PC-9 (cell line): ENCODE measurements at regions not wholly inside any gene's neighbourhood (a gene's known extent, or its start where the extent isn't known, plus 50 kb on each side); places are given as distances from the start of the nearest gene placed in this dataset.
"Not testable (repeated sequence)": the region's sequence is repeated elsewhere in the genome, so short reads cannot be mapped to it uniquely, and the experiment has no call there.

Experiments
- BruUV-seq: library from RNA; stranded (reverse); fragments of 400-500 nt; replicated peaks from 2 replicates; lab custom pipeline; 2021; lab: Mats Ljungman, UMichigan
- CTCF ChIA-PET: fragments of 300-600 bp; sonication (Branson Sonifier 250); formaldehyde crosslinking; loops from one replicate; lab custom pipeline; 2022; ENCODE audit warnings: antibody characterized with exemption; lab: Charles Lee
- POLR2A ChIA-PET: fragments of 300-600 bp; sonication (Branson Sonifier 250); formaldehyde crosslinking; loops from one replicate; lab custom pipeline; 2022; ENCODE audit warnings: antibody characterized with exemption; ENCODE audit not compliant: unreplicated experiment; lab: Charles Lee
- DNase-seq, 2 experiments: peaks; one replicate each; pipeline versions ENCODE4 v3.0.0 to v3.0.0-alpha.2; 2015 to 2022; ENCODE audit warnings: mixed read lengths in 1 of 2
- H2AFZ ChIP-seq: fragments of 200-600 bp; sonication (generic); 2 replicates; pipeline ENCODE4 v1.8.1; 2017; ENCODE audit warnings: antibody characterized with exemption
- H3F3A ChIP-seq: fragments of 200-600 bp; sonication (generic); 2 replicates; pipeline ENCODE4 v1.8.1; 2017; ENCODE audit warnings: antibody characterized with exemption, mild to moderate bottlenecking, low read depth; ENCODE audit not compliant: insufficient read depth
- H3K27ac ChIP-seq: fragments of 200-600 bp; sonication (generic); 2 replicates; pipeline ENCODE4 v1.6.1; 2016; ENCODE audit warnings: mixed run types
- H3K27me3 ChIP-seq: fragments of 200-600 bp; sonication (generic); 2 replicates; pipeline ENCODE4 v1.6.1; 2016; ENCODE audit warnings: low read depth, mixed run types; ENCODE audit not compliant: insufficient read depth
- H3K36me3 ChIP-seq: fragments of 200-600 bp; sonication (generic); 2 replicates; pipeline ENCODE4 v1.6.1; 2016; ENCODE audit warnings: low read depth, mixed run types
- H3K4me1 ChIP-seq: fragments of 200-600 bp; sonication (generic); replicated peaks from 2 replicates; pipeline ENCODE4 v1.6.1; 2016; ENCODE audit warnings: mixed run types; ENCODE audit not compliant: insufficient read depth
- H3K4me2 ChIP-seq: fragments of 200-600 bp; sonication (generic); 2 replicates; pipeline ENCODE4 v1.6.1; 2017; ENCODE audit warnings: mixed run types
- H3K4me3 ChIP-seq: fragments of 200-600 bp; sonication (generic); 2 replicates; pipeline ENCODE4 v1.6.1; 2016; ENCODE audit warnings: mixed run types
- H3K79me2 ChIP-seq: fragments of 200-600 bp; sonication (generic); 2 replicates; pipeline ENCODE4 v1.6.1; 2017; ENCODE audit warnings: low read depth, mixed run types
- H3K9me2 ChIP-seq: fragments of 200-600 bp; sonication (generic); 2 replicates; pipeline ENCODE4 v1.8.1; 2017; ENCODE audit warnings: mild to moderate bottlenecking; ENCODE audit not compliant: insufficient read depth
- H3K9me3 ChIP-seq: fragments of 200-600 bp; sonication (generic); 2 replicates; pipeline ENCODE4 v1.8.1; 2016; ENCODE audit warnings: low read depth; ENCODE audit not compliant: insufficient read depth
- H4K20me1 ChIP-seq: fragments of 200-600 bp; sonication (generic); 2 replicates; pipeline ENCODE4 v1.8.1; 2017; ENCODE audit not compliant: insufficient read depth
- EZH2 ChIP-seq: fragments of 200-600 bp; sonication (generic); IDR thresholded peaks from 2 replicates; pipeline ENCODE4 v1.8.0; 2017; ENCODE audit warnings: antibody characterized with exemption, low read depth
- intact Hi-C: fragments of 100-400 bp; cut with micrococcal nuclease; formaldehyde crosslinking; loops from one replicate; pipeline ENCODE4 v1.10.0; 2022; ENCODE audit not compliant: unreplicated experiment
- TF ChIP-seq, protein P1 (sequence below): fragments of 200-600 bp; sonication (generic); conservative IDR thresholded peaks from 2 replicates; pipeline ENCODE4 v1.6.1; 2017; ENCODE audit warnings: mixed run types, antibody characterized with exemption, mild to moderate bottlenecking, moderate library complexity

DNA sequence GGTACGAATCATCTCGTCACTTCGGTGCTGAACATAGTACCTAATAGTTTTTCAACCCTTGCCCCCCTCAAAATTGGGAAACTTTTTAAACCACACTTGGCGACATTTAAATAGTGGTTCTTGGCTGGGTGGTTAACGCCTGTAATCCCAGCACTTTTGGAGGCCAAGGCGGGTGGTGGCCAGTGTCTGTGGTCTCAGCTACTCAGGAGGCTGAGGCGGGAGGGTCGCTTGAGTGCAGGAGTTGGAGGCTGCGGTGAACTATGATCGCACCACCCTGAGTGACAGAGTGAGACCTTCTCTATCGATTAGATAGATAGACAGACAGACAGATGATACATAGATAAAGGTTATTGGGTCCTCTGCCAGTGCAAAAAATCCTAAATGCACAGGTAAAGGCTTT, 55.5 kb upstream of the RASAL2 start:
- H3K9me2 ChIP-seq = no peaks in the 10 kb centered on the region
- H3F3A ChIP-seq = peaks cover 7% of the 10 kb centered on the region
- peak overlapping the region; percentile 57; the same call in 1 of the 2 replicates for H3K4me3 ChIP-seq
- H3K36me3 ChIP-seq = no peaks in the 10 kb centered on the region
- intact Hi-C loops = loop anchor here (10.0 kb wide), 1 partner anchor 496 kb away; no protein-coding TSS in a partner anchor
- no peaks in the 10 kb centered on the region for H3K79me2 ChIP-seq
- 0 out of 2 replicates have a peak overlapping the region, but pooled peaks have one; percentile 16 for H3K27ac ChIP-seq
- no peaks in the 10 kb centered on the region for H3K9me3 ChIP-seq
- peaks cover 14% of the 10 kb centered on the region for H3K4me1 ChIP-seq
- BruUV-seq = TSS peak; percentile 93
- no peak for TF ChIP-seq EZH2
- H3K27me3 ChIP-seq = no peaks in the 10 kb centered on the region
- no peaks in the 10 kb centered on the region for H4K20me1 ChIP-seq
- peak overlapping the region; percentile 80 for H3K4me2 ChIP-seq
- ChIA-PET POLR2A (no interaction called here), CTCF (interaction anchor here (0.7 kb wide), 1 partner anchor 82 kb away, joined by 4 read pairs; no protein-coding TSS in a partner anchor)
- no peak for DNase-seq
- peak overlapping the region; percentile 75 for H2AFZ ChIP-seq

DNA sequence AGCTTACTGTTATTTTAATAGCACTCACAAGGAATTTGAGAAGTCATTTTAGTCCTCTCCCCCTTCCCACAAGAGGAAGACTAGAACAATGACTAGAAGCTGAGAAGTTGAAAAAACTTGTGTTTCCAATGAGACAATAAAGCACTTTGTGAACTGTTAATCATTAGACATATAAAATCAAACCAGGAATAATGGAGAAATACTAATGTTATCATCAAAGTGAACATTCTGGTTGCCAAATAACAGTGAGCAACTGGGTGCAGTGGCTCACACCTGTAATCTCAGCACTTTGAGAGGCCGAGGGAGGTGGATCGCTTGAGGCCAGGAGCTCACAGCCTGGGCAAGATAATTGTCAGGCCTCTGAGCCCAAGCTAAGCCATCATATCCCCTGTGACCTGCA, 54.0 kb upstream of the RASAL2 start:
- BruUV-seq = no TSS peak
- no peak overlapping the region for H2AFZ ChIP-seq
- no peaks in the 10 kb centered on the region for H3K9me3 ChIP-seq
- peaks cover 7% of the 10 kb centered on the region; the same call in 1 of the 2 replicates for H3F3A ChIP-seq
- intact Hi-C loops = loop anchor here (10.0 kb wide), 1 partner anchor 495 kb away; no protein-coding TSS in a partner anchor
- no peaks in the 10 kb centered on the region for H3K27me3 ChIP-seq
- no peak overlapping the region for H3K27ac ChIP-seq
- no peaks in the 10 kb centered on the region for H4K20me1 ChIP-seq
- no peaks in the 10 kb centered on the region for H3K36me3 ChIP-seq
- H3K4me2 ChIP-seq = no peak overlapping the region
- no peak overlapping the region for H3K4me3 ChIP-seq
- H3K9me2 ChIP-seq = no peaks in the 10 kb centered on the region
- DNase-seq = no peak
- no peak for TF ChIP-seq EZH2
- TF ChIP-seq, protein P1, sequence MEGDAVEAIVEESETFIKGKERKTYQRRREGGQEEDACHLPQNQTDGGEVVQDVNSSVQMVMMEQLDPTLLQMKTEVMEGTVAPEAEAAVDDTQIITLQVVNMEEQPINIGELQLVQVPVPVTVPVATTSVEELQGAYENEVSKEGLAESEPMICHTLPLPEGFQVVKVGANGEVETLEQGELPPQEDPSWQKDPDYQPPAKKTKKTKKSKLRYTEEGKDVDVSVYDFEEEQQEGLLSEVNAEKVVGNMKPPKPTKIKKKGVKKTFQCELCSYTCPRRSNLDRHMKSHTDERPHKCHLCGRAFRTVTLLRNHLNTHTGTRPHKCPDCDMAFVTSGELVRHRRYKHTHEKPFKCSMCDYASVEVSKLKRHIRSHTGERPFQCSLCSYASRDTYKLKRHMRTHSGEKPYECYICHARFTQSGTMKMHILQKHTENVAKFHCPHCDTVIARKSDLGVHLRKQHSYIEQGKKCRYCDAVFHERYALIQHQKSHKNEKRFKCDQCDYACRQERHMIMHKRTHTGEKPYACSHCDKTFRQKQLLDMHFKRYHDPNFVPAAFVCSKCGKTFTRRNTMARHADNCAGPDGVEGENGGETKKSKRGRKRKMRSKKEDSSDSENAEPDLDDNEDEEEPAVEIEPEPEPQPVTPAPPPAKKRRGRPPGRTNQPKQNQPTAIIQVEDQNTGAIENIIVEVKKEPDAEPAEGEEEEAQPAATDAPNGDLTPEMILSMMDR = no peak
- peaks cover 9% of the 10 kb centered on the region for H3K4me1 ChIP-seq
- CTCF ChIA-PET = interaction anchor here (0.5 kb wide), 1 partner anchor 479 kb away, joined by 3 read pairs; no protein-coding TSS in a partner anchor
- POLR2A ChIA-PET = no interaction called here
- H3K79me2 ChIP-seq = no peaks in the 10 kb centered on the region

DNA sequence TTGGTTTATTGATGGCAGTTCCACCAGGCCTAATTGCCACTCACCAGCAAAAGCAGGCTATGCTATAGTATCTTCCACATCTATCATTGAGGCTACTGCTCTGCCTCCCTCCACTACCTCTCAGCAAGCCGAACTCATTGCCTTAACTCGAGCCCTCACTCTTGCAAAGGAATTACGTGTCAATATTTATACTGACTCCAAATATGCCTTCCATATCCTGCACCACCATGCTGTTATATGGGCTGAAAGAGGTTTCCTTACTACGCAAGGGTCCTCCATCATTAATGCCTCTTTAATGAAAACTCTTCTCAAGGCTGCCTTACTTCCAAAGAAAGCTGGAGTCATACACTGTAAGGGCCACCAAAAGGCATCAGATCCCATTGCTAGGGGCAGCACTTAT, 50.0 kb upstream of the RASAL2 start:
- H3K4me1 ChIP-seq, H2AFZ ChIP-seq, POLR2A ChIA-PET, H4K20me1 ChIP-seq, DNase-seq, H3F3A ChIP-seq, H3K27ac ChIP-seq, H3K79me2 ChIP-seq, H3K27me3 ChIP-seq, intact Hi-C loops, H3K9me2 ChIP-seq, H3K9me3 ChIP-seq, H3K4me3 ChIP-seq, H3K4me2 ChIP-seq, CTCF ChIA-PET, H3K36me3 ChIP-seq, BruUV-seq: not testable (repeated sequence)
